ENCODE measurements at regions not wholly inside any gene's neighbourhood (a gene's known extent, or its start where the extent isn't known, plus 50 kb on each side); places are given as distances from the start of the nearest gene placed in this dataset.
"Not testable (repeated sequence)": the region's sequence is repeated elsewhere in the genome, so short reads cannot be mapped to it uniquely, and the experiment has no call there.

- WGBS, 2 donors: 90 to 95% methylated on average over 6 of the region's 6 CpGs
- Histone ChIP-seq H3K9me3 (no peaks in the 10 kb centered on the region), H3K4me3 (no peak overlapping the region), H3K27me3 (no peaks in the 10 kb centered on the region), H3K27ac (no peak overlapping the region), H3K36me3 (no peaks in the 10 kb centered on the region), H3K4me1 (no peaks in the 10 kb centered on the region)
- DNase-seq (no peak), FAIRE-seq (no peak), ATAC-seq (no peak)
- intact Hi-C loops (cut with DNase I): no loop called here
- no peak for TF ChIP-seq CTCF (IDR thresholded peaks at IDR 0.05)
Observed at GRCh38 chr6:21751608-21752007, 158.1 kb downstream of the SOX4 start.

GRCh38 chr6:21752054-21752811 lies 158.7 kb downstream of the SOX4 start:
- DNase-seq (no peak), FAIRE-seq (no peak), ATAC-seq (peak in 1 of 4 donors; percentile 28)
- 89 to 96% methylated on average over 4 of the region's 4 CpGs for WGBS, 2 donors
- Histone ChIP-seq H3K36me3 (no peaks in the 10 kb centered on the region), H3K4me1 (no peaks in the 10 kb centered on the region), H3K27me3 (no peaks in the 10 kb centered on the region), H3K27ac (no peak overlapping the region), H3K9me3 (no peaks in the 10 kb centered on the region), H3K4me3 (no peak overlapping the region)
- TF ChIP-seq CTCF (IDR thresholded peaks at IDR 0.05): no peak
- intact Hi-C loops (cut with DNase I): no loop called here

- no peak for TF ChIP-seq CTCF (IDR thresholded peaks at IDR 0.05)
- 32% methylated on average over 11 of the region's 11 CpGs for WGBS, 2 donors
- Histone ChIP-seq H3K27ac (no peak overlapping the region), H3K4me3 (no peak overlapping the region), H3K9me3 (no peaks in the 10 kb centered on the region), H3K27me3 (no peaks in the 10 kb centered on the region), H3K36me3 (no peaks in the 10 kb centered on the region), H3K4me1 (no peaks in the 10 kb centered on the region)
- no peak for DNase-seq
- no peak for FAIRE-seq
- ATAC-seq: peak in 2 of 4 donors; percentile 54 to 64
- intact Hi-C loops (cut with DNase I): no loop called here
Observed at GRCh38 chr6:21753241-21754108, 159.9 kb downstream of the SOX4 start.

- no peak for DNase-seq
- FAIRE-seq: no peak
- H3K4me1 ChIP-seq: no peaks in the 10 kb centered on the region
- H3K4me3 ChIP-seq: no peak overlapping the region
- 86 to 95% methylated on average over 5 of the region's 5 CpGs for WGBS, 2 donors
- intact Hi-C loops (cut with DNase I): no loop called here
- H3K27ac ChIP-seq: no peak overlapping the region
- H3K27me3 ChIP-seq: no peaks in the 10 kb centered on the region
- no peak for TF ChIP-seq CTCF (IDR thresholded peaks at IDR 0.05)
- no peak for ATAC-seq
- no peaks in the 10 kb centered on the region for H3K36me3 ChIP-seq
- no peaks in the 10 kb centered on the region for H3K9me3 ChIP-seq
Observed at GRCh38 chr6:21754891-21755290, 161.3 kb downstream of the SOX4 start.

- Histone ChIP-seq H3K27ac (no peak overlapping the region), H3K9me3 (no peaks in the 10 kb centered on the region), H3K36me3 (no peaks in the 10 kb centered on the region), H3K4me1 (no peaks in the 10 kb centered on the region), H3K4me3 (no peak overlapping the region), H3K27me3 (no peaks in the 10 kb centered on the region)
- 72 to 73% methylated on average over 4 of the region's 4 CpGs for WGBS, 2 donors
- FAIRE-seq: no peak
- no peak for DNase-seq
- intact Hi-C loops (cut with DNase I): no loop called here
- no peak for ATAC-seq
- no peak for TF ChIP-seq CTCF (IDR thresholded peaks at IDR 0.05)
Observed at GRCh38 chr6:21756487-21756886, 162.9 kb downstream of the SOX4 start.

GRCh38 chr6:21757392-21757791 lies 163.8 kb downstream of the SOX4 start:
- 85 to 90% methylated on average over 10 of the region's 10 CpGs for WGBS, 2 donors
- ATAC-seq; H3K4me1 ChIP-seq; H3K4me3 ChIP-seq; intact Hi-C loops (cut with DNase I); H3K27ac ChIP-seq; H3K36me3 ChIP-seq; DNase-seq; H3K27me3 ChIP-seq; H3K9me3 ChIP-seq; FAIRE-seq: not testable (repeated sequence)
